Parathyroid adenoma (tissue), 2 donors: ENCODE measurements at regions not wholly inside any gene's neighbourhood (a gene's known extent, or its start where the extent isn't known, plus 50 kb on each side); places are given as distances from the start of the nearest gene placed in this dataset.

Experiments
- H2AFZ ChIP-seq: fragments of 300-600 bp; sonication (generic); one replicate; pipeline ENCODE4 v1.7.0; 2017; ENCODE audit warnings: antibody characterized with exemption, mild to moderate bottlenecking
- H3K27ac ChIP-seq: fragments of 300-600 bp; sonication (generic); one replicate; pipeline ENCODE4 v1.7.0; 2017
- H3K27me3 ChIP-seq: fragments of 300-600 bp; sonication (generic); one replicate; pipeline ENCODE4 v1.7.0; 2017; ENCODE audit warnings: low read length; ENCODE audit not compliant: control insufficient read depth, insufficient read depth
- H3K36me3 ChIP-seq: fragments of 300-600 bp; sonication (generic); one replicate; pipeline ENCODE4 v1.7.0; 2017; ENCODE audit warnings: low read length; ENCODE audit not compliant: control insufficient read depth, insufficient read depth
- H3K4me1 ChIP-seq: fragments of 300-600 bp; sonication (generic); one replicate; pipeline ENCODE4 v1.7.0; 2017; ENCODE audit warnings: control low read depth
- H3K4me2 ChIP-seq: fragments of 300-600 bp; sonication (generic); one replicate; pipeline ENCODE4 v1.7.0; 2017; ENCODE audit warnings: low read length
- H3K4me3 ChIP-seq: fragments of 300-600 bp; sonication (generic); one replicate; pipeline ENCODE4 v1.7.0; 2017; ENCODE audit warnings: low read depth, low read length
- H3K79me2 ChIP-seq: fragments of 300-600 bp; sonication (generic); one replicate; pipeline ENCODE4 v1.7.0; 2017; ENCODE audit warnings: control low read depth
- H3K9ac ChIP-seq: fragments of 300-600 bp; sonication (generic); one replicate; pipeline ENCODE4 v1.7.0; 2017; ENCODE audit warnings: mild to moderate bottlenecking
- H3K9me3 ChIP-seq: fragments of 300-600 bp; sonication (generic); one replicate; pipeline ENCODE4 v1.7.0; 2017; ENCODE audit warnings: low read length; ENCODE audit not compliant: control insufficient read depth
- TF ChIP-seq, protein P1 (sequence below): fragments of 300-600 bp; sonication (generic); IDR thresholded peaks from one replicate; pipeline ENCODE4 v1.7.0; 2017; ENCODE audit warnings: antibody characterized with exemption, mild to moderate bottlenecking
- donor health status: primary hyperparathyroidism.

DNA sequence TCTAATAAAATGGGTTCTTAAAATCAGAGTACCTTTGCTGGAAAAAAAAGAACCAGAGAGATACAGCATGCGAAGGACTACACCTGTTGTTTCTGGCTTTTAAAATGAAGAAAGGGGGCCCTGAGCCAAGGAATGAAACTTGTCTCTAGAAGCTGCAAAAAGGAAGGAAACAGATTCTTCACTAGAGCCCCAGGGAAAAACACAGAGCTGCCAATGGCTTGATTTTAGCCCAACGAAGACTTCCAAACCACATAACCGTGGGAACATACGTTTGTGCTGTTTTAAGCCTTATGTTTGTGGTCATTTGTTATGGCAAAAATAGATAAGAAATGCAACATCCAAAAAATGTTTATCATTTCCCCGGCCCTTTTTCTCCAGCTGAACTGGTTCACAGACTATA lies 780.0 kb downstream of the SORCS1 start:
- no peak overlapping the region for H3K9ac ChIP-seq
- no peaks in the 10 kb centered on the region for H3K4me1 ChIP-seq
- no peak overlapping the region for H3K4me2 ChIP-seq
- no peaks in the 10 kb centered on the region for H3K79me2 ChIP-seq
- H3K36me3 ChIP-seq, result no peaks in the 10 kb centered on the region
- no peaks in the 10 kb centered on the region for H3K9me3 ChIP-seq
- no peak overlapping the region for H2AFZ ChIP-seq
- H3K27ac ChIP-seq, result no peak overlapping the region
- H3K27me3 ChIP-seq, result no peaks in the 10 kb centered on the region
- H3K4me3 ChIP-seq, result no peak overlapping the region
- TF ChIP-seq, protein P1, sequence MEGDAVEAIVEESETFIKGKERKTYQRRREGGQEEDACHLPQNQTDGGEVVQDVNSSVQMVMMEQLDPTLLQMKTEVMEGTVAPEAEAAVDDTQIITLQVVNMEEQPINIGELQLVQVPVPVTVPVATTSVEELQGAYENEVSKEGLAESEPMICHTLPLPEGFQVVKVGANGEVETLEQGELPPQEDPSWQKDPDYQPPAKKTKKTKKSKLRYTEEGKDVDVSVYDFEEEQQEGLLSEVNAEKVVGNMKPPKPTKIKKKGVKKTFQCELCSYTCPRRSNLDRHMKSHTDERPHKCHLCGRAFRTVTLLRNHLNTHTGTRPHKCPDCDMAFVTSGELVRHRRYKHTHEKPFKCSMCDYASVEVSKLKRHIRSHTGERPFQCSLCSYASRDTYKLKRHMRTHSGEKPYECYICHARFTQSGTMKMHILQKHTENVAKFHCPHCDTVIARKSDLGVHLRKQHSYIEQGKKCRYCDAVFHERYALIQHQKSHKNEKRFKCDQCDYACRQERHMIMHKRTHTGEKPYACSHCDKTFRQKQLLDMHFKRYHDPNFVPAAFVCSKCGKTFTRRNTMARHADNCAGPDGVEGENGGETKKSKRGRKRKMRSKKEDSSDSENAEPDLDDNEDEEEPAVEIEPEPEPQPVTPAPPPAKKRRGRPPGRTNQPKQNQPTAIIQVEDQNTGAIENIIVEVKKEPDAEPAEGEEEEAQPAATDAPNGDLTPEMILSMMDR, result no peak

DNA sequence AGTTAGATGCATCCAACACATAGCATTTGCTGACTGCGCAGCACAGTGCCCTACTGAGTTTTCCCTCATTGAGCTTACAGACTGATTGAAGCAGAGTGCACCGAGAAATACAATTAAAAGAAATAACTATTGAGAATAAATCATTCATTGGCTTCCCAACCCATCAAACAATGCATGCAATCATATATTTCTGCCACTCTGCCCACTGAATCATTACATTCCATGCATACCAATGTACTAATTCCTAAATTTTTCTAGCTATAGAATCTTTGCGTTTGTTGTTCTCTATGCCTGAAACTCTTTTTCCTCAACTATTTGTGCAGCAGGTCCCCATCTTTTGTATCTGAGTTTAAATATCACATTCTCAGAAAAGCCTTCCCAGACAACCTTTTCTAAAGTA lies 783.8 kb downstream of the SORCS1 start:
- Histone ChIP-seq H3K4me2 (no peak overlapping the region), H3K4me1 (no peaks in the 10 kb centered on the region), H3K27ac (no peak overlapping the region), H3K36me3 (no peaks in the 10 kb centered on the region), H2AFZ (no peak overlapping the region), H3K9me3 (no peaks in the 10 kb centered on the region), H3K9ac (no peak overlapping the region), H3K27me3 (no peaks in the 10 kb centered on the region), H3K79me2 (no peaks in the 10 kb centered on the region), H3K4me3 (no peak overlapping the region)
- TF ChIP-seq, protein P1, result no peak

DNA sequence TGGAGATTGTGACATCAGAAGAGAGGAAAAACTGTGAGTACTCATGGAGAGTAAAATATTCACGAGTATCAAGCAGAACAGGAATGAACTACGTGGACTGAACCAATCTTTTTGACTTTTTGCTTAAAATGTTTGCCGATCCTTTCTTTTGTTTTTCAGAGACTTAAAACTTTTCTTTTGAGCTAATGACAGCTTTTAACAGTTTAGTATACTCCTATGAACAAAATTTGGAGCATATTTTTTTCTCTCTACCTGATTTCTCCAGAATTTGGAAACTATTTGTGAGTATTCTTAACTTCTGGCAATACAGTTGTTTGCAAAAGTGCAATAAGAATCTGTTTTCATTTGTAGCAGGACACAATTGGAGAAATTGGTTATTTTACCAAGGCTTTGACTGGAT lies 786.3 kb downstream of the SORCS1 start:
- H3K4me2 ChIP-seq, result no peak overlapping the region
- no peaks in the 10 kb centered on the region for H3K27me3 ChIP-seq
- H3K36me3 ChIP-seq, result no peaks in the 10 kb centered on the region
- no peak overlapping the region for H3K27ac ChIP-seq
- H3K79me2 ChIP-seq, result no peaks in the 10 kb centered on the region
- H3K9me3 ChIP-seq, result no peaks in the 10 kb centered on the region
- H3K4me1 ChIP-seq, result no peaks in the 10 kb centered on the region
- TF ChIP-seq, protein P1, result no peak
- no peak overlapping the region for H3K9ac ChIP-seq
- no peak overlapping the region for H3K4me3 ChIP-seq
- no peak overlapping the region for H2AFZ ChIP-seq

DNA sequence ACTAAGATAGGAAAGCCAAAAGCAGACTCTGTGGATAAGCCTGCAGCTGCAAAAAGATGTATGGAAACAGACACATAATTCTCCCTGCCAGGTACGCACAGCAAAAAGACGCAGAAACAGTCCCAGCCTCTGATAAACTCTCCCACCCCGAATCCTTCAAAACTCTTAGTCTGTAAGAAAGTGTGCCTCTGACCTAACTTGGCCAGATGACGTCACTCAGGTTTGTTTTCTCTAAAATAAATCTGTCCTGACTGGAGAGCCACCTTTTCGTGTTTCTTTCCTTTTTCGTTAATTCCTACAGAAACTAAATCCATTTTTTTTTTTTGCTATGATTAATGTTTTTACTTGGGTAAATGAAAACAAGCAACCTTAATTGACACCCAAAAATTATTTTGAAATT lies 793.8 kb downstream of the SORCS1 start:
- TF ChIP-seq, protein P1, result no peak

DNA sequence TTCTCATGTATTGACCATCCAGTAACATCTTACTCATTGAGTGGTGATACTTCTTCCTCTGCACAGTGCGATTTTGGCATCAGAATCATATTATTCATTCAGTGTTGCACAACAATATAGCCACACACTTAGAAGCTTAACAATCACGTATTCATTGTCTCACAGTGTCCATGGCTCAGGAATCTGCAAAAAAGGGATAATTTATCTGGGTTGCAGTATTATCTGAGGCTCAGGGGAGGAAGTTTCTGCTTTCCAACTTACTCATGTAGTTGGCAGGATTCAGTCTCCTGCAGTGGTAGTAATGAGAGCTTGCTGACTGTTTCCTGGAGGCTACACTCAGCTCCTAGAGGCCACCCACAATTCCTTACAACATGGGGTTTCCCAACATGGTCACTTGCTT lies 803.6 kb downstream of the SORCS1 start:
- Histone ChIP-seq H2AFZ (no peak overlapping the region), H3K27ac (no peak overlapping the region), H3K79me2 (no peaks in the 10 kb centered on the region), H3K27me3 (no peaks in the 10 kb centered on the region), H3K36me3 (no peaks in the 10 kb centered on the region), H3K4me1 (no peaks in the 10 kb centered on the region), H3K4me2 (no peak overlapping the region), H3K9me3 (no peaks in the 10 kb centered on the region), H3K9ac (no peak overlapping the region), H3K4me3 (no peak overlapping the region)
- TF ChIP-seq, protein P1, result no peak

More for the DNA sequence above, 793.8 kb downstream of the SORCS1 start:
- Histone ChIP-seq H2AFZ (no peak overlapping the region), H3K9me3 (no peaks in the 10 kb centered on the region), H3K4me3 (no peak overlapping the region), H3K36me3 (no peaks in the 10 kb centered on the region), H3K79me2 (no peaks in the 10 kb centered on the region), H3K9ac (no peak overlapping the region), H3K27ac (no peak overlapping the region), H3K4me2 (no peak overlapping the region), H3K27me3 (no peaks in the 10 kb centered on the region), H3K4me1 (no peaks in the 10 kb centered on the region)
